Uterus (tissue), 2 donors: ENCODE measurements at regions not wholly inside any gene's neighbourhood (a gene's known extent, or its start where the extent isn't known, plus 50 kb on each side); places are given as distances from the start of the nearest gene placed in this dataset.

Source experiments
- POLR2A ChIP-seq, 2 donors: fragments of 450-650 bp; IDR thresholded peaks; one replicate each; pipeline ENCODE4 v1.6.1; 2016; ENCODE audit warnings: antibody characterized with exemption in 2 of 2, mild to moderate bottlenecking in 1 of 2, moderate library complexity in 1 of 2
- TF ChIP-seq, protein P1 (sequence below), 4 experiments: fragments of 200-600 bp in 2 of 4; fragments of 450-650 bp in 2 of 4; sonication (generic) in 2 of 4; IDR thresholded peaks; one replicate each; pipeline ENCODE4 v1.5.1; 2016 to 2019; ENCODE audit warnings: antibody characterized with exemption in 4 of 4, mild to moderate bottlenecking in 2 of 4, moderate library complexity in 1 of 4

DNA sequence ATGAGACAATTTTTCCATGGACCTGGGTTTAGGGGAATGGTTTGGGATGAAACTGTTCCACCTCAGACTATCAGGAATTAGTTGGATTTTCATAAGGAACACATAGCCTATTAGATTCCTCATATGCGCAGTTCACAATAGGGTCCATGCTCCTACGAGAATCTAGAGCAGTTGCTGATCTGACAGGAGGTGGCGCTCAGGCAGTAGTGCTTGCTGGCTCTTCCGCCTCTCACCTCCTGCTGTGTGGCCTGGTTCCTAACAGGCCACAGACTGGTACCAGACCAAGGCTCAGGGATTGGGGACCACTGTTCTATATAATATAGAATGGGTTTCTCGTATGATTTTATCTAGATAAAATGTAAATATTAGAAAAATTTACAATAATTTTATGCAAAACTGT, 338.7 kb downstream of the CPS1 start:
- TF ChIP-seq, protein P1, sequence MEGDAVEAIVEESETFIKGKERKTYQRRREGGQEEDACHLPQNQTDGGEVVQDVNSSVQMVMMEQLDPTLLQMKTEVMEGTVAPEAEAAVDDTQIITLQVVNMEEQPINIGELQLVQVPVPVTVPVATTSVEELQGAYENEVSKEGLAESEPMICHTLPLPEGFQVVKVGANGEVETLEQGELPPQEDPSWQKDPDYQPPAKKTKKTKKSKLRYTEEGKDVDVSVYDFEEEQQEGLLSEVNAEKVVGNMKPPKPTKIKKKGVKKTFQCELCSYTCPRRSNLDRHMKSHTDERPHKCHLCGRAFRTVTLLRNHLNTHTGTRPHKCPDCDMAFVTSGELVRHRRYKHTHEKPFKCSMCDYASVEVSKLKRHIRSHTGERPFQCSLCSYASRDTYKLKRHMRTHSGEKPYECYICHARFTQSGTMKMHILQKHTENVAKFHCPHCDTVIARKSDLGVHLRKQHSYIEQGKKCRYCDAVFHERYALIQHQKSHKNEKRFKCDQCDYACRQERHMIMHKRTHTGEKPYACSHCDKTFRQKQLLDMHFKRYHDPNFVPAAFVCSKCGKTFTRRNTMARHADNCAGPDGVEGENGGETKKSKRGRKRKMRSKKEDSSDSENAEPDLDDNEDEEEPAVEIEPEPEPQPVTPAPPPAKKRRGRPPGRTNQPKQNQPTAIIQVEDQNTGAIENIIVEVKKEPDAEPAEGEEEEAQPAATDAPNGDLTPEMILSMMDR (IDR thresholded peaks at IDR 0.05), result no peak
- TF ChIP-seq POLR2A (IDR thresholded peaks at IDR 0.05), result no peak
